ENCODE measurements at regions not wholly inside any gene's neighbourhood (a gene's known extent, or its start where the extent isn't known, plus 50 kb on each side); places are given as distances from the start of the nearest gene placed in this dataset.

DNA sequence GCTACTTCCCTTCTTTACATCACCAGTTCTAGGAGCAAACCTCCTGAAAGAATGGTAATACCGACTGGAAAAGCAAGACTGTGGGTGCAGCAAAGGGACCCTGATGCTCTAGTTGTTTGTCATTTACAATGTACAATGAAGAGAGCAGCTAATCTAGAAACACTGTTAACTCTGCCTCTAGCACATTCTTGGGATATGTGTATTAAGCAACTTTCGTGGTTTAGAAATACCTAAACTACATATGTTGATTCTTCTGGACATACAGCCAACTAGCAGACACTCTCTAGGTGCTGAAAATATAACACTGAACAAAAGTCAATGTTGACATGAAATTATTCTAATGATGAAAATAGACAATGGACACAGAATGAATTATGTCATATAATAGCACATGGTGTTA lies 440.3 kb upstream of the MC4R start:
- no peak overlapping the region for H3K9ac ChIP-seq (ENCODE audit: insufficient read depth in 1 of 2, low read depth in 2 of 2, low read length in 2 of 2)
- no peak overlapping the region for H3K4me2 ChIP-seq (ENCODE audit: insufficient read depth, low read length)
- 0% methylated on average over 2 of the region's 2 CpGs for WGBS (ENCODE audit: insufficient coverage, low coverage, missing lambda C conversion rate)
- no peak for FAIRE-seq
- H3K9me3 ChIP-seq (replicated peaks; ENCODE audit: control insufficient read depth, insufficient read depth, low read depth, low read length): no peaks in the 10 kb centered on the region
- no peak for ATAC-seq
- DNase-seq (ENCODE audit: extremely low read depth in 1 of 4, low spot score in 3 of 4): no peak
- H3K27ac ChIP-seq (ENCODE audit: extremely low read depth, low read depth, low read length): no peak overlapping the region
- POLR2A ChIA-PET: interaction anchor here (0.7 kb wide), 1 partner anchor 1113 kb away, joined by 3 read pairs; no protein-coding TSS in a partner anchor
- TF ChIP-seq GTF2A2 (tag; IDR thresholded peaks at IDR 0.05) (no peak), BRD4 (IDR thresholded peaks at IDR 0.05) (no peak), SREBF2 (CRISPR knock-in tag; IDR thresholded peaks at IDR 0.05) (no peak), ZNF232 (CRISPR knock-in tag; IDR thresholded peaks at IDR 0.05) (no peak), IFI16 (CRISPR knock-in tag; IDR thresholded peaks at IDR 0.05) (no peak)
- TF ChIP-seq, protein P1, sequence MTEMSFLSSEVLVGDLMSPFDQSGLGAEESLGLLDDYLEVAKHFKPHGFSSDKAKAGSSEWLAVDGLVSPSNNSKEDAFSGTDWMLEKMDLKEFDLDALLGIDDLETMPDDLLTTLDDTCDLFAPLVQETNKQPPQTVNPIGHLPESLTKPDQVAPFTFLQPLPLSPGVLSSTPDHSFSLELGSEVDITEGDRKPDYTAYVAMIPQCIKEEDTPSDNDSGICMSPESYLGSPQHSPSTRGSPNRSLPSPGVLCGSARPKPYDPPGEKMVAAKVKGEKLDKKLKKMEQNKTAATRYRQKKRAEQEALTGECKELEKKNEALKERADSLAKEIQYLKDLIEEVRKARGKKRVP (CRISPR knock-in tag; IDR thresholded peaks at IDR 0.05): no peak
- TF ChIP-seq, protein P2, sequence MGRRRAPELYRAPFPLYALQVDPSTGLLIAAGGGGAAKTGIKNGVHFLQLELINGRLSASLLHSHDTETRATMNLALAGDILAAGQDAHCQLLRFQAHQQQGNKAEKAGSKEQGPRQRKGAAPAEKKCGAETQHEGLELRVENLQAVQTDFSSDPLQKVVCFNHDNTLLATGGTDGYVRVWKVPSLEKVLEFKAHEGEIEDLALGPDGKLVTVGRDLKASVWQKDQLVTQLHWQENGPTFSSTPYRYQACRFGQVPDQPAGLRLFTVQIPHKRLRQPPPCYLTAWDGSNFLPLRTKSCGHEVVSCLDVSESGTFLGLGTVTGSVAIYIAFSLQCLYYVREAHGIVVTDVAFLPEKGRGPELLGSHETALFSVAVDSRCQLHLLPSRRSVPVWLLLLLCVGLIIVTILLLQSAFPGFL (CRISPR knock-in tag; IDR thresholded peaks at IDR 0.05): no peak
- TF ChIP-seq, protein P3, sequence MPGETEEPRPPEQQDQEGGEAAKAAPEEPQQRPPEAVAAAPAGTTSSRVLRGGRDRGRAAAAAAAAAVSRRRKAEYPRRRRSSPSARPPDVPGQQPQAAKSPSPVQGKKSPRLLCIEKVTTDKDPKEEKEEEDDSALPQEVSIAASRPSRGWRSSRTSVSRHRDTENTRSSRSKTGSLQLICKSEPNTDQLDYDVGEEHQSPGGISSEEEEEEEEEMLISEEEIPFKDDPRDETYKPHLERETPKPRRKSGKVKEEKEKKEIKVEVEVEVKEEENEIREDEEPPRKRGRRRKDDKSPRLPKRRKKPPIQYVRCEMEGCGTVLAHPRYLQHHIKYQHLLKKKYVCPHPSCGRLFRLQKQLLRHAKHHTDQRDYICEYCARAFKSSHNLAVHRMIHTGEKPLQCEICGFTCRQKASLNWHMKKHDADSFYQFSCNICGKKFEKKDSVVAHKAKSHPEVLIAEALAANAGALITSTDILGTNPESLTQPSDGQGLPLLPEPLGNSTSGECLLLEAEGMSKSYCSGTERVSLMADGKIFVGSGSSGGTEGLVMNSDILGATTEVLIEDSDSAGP (CRISPR knock-in tag; IDR thresholded peaks at IDR 0.05): no peak
- TF ChIP-seq, protein P4, sequence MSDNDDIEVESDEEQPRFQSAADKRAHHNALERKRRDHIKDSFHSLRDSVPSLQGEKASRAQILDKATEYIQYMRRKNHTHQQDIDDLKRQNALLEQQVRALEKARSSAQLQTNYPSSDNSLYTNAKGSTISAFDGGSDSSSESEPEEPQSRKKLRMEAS (CRISPR knock-in tag; IDR thresholded peaks at IDR 0.05): no peak
- no peak overlapping the region for H3K4me3 ChIP-seq
- CTCF ChIA-PET (ENCODE audit: low intra/inter-chr PET ratio): no interaction called here
- no peaks in the 10 kb centered on the region for H3K4me1 ChIP-seq (replicated peaks in 1 of 2; ENCODE audit: control insufficient read depth in 2 of 2, insufficient read depth in 2 of 2, low read length in 2 of 2)
- H2AFZ ChIP-seq (ENCODE audit: low read depth, low read length): no peak overlapping the region
- no peaks in the 10 kb centered on the region for H3K27me3 ChIP-seq (ENCODE audit: control insufficient read depth in 2 of 2, insufficient read depth in 2 of 2, low read length in 2 of 2)
- H3K79me2 ChIP-seq (ENCODE audit: control insufficient read depth, insufficient read depth, low read length): no peaks in the 10 kb centered on the region
- intact Hi-C loops (cut with micrococcal nuclease) (no loop called here), in situ Hi-C loops (cut with MboI) (no loop called here)
- H3K36me3 ChIP-seq (ENCODE audit: control insufficient read depth, insufficient read depth, low read length): no peaks in the 10 kb centered on the region
- no peaks in the 10 kb centered on the region for H3K9me1 ChIP-seq (ENCODE audit: control insufficient read depth, insufficient read depth, low read length)
- BruUV-seq (replicated peaks): no TSS peak
- no peaks in the 10 kb centered on the region for H4K20me1 ChIP-seq (replicated peaks; ENCODE audit: control insufficient read depth, insufficient read depth, low read length)
